ENCODE measurements at regions not wholly inside any gene's neighbourhood (a gene's known extent, or its start where the extent isn't known, plus 50 kb on each side); places are given as distances from the start of the nearest gene placed in this dataset.

GRCh38 chr3:14335774-14336748 is 66.3 kb upstream of the SLC6A6 start:
- DNase-seq (ENCODE audit: low read depth in 3 of 3): no peak

GRCh38 chr3:14336749-14337598 is 65.4 kb upstream of the SLC6A6 start:
- DNase-seq (ENCODE audit: low read depth in 3 of 3): no peak

GRCh38 chr3:14337828-14338227 is 64.6 kb upstream of the SLC6A6 start:
- no peak for DNase-seq (ENCODE audit: low read depth in 3 of 3)

GRCh38 chr3:14338242-14338641 is 64.2 kb upstream of the SLC6A6 start:
- DNase-seq (ENCODE audit: low read depth in 3 of 3): no peak

GRCh38 chr3:14338898-14339458 is 63.4 kb upstream of the SLC6A6 start:
- no peak for DNase-seq (ENCODE audit: low read depth in 3 of 3)

GRCh38 chr3:14340960-14341708 is 61.3 kb upstream of the SLC6A6 start:
- no peak for DNase-seq (ENCODE audit: low read depth in 3 of 3)

GRCh38 chr3:14343338-14344112 is 58.9 kb upstream of the SLC6A6 start:
- DNase-seq (ENCODE audit: low read depth in 3 of 3): no peak

- DNase-seq (ENCODE audit: low read depth in 3 of 3): no peak
Measured at GRCh38 chr3:14344351-14344750, 58.1 kb upstream of the SLC6A6 start.

GRCh38 chr3:14345496-14346150 is 56.8 kb upstream of the SLC6A6 start:
- no peak for DNase-seq (ENCODE audit: low read depth in 3 of 3)

- DNase-seq (ENCODE audit: low read depth in 3 of 3): no peak
Measured at GRCh38 chr3:14346191-14346590, 56.2 kb upstream of the SLC6A6 start.

GRCh38 chr3:14346642-14347041 is 55.8 kb upstream of the SLC6A6 start:
- DNase-seq (ENCODE audit: low read depth in 3 of 3): no peak

- DNase-seq (ENCODE audit: low read depth in 3 of 3): no peak
Measured at GRCh38 chr3:14347110-14347509, 55.3 kb upstream of the SLC6A6 start.

GRCh38 chr3:14351617-14352001 is 50.8 kb upstream of the SLC6A6 start:
- no peak for DNase-seq (ENCODE audit: low read depth in 3 of 3)

GRCh38 chr3:14352002-14352627 is 50.3 kb upstream of the SLC6A6 start:
- DNase-seq (ENCODE audit: low read depth in 3 of 3): no peak
